Ishikawa (cell line): ENCODE measurements at regions not wholly inside any gene's neighbourhood (a gene's known extent, or its start where the extent isn't known, plus 50 kb on each side); places are given as distances from the start of the nearest gene placed in this dataset.

Experiments
- CEBPB ChIP-seq: IDR thresholded peaks from 2 replicates; pipeline ENCODE4 v1.6.1; 2012
- CREB1 ChIP-seq: IDR thresholded peaks from 2 replicates; pipeline ENCODE4 v1.6.1; 2012; ENCODE audit warnings: low read depth
- EGR1 ChIP-seq: IDR thresholded peaks from 2 replicates; pipeline ENCODE4 v1.6.1; 2012
- EP300 ChIP-seq: IDR thresholded peaks from 2 replicates; pipeline ENCODE4 v1.6.1; 2012; ENCODE audit warnings: borderline replicate concordance
- FOXM1 ChIP-seq: IDR thresholded peaks from 2 replicates; pipeline ENCODE4 v1.6.1; 2012; ENCODE audit warnings: low read depth, borderline replicate concordance
- MAX ChIP-seq: IDR thresholded peaks from 2 replicates; pipeline ENCODE4 v1.6.1; 2012
- NFIC ChIP-seq: IDR thresholded peaks from 2 replicates; pipeline ENCODE4 v1.6.1; 2012
- RAD21 ChIP-seq: IDR thresholded peaks from 2 replicates; pipeline ENCODE4 v1.6.1; 2012; ENCODE audit warnings: low read depth
- TAF1 ChIP-seq: IDR thresholded peaks from 2 replicates; pipeline ENCODE4 v1.6.1; 2012; ENCODE audit warnings: low read depth, mild to moderate bottlenecking
- TCF12 ChIP-seq: IDR thresholded peaks from 2 replicates; pipeline ENCODE4 v1.6.1; 2012; ENCODE audit warnings: low read depth
- TEAD4 ChIP-seq: IDR thresholded peaks from 2 replicates; pipeline ENCODE4 v1.6.1; 2012
- USF1 ChIP-seq: IDR thresholded peaks from 2 replicates; pipeline ENCODE4 v1.6.1; 2012
- YY1 ChIP-seq: IDR thresholded peaks from 2 replicates; pipeline ENCODE4 v1.6.1; 2012; ENCODE audit warnings: low read depth
- ZBTB7A ChIP-seq: IDR thresholded peaks from 2 replicates; pipeline ENCODE4 v1.6.1; 2012; ENCODE audit warnings: low read depth
- TF ChIP-seq, protein P1 (sequence below): IDR thresholded peaks from 2 replicates; pipeline ENCODE4 v1.6.1; 2012; ENCODE audit warnings: low read depth, mild to moderate bottlenecking

- no peak for TF ChIP-seq ZBTB7A
- no peak for TF ChIP-seq CREB1
- no peak for TF ChIP-seq FOXM1
- TF ChIP-seq TCF12 = no peak
- no peak for TF ChIP-seq RAD21
These were observed 394.7 kb downstream of the CD83 start for GRCh38 chr6:14512246-14512645.

- TF ChIP-seq ZBTB7A (no peak), USF1 (no peak), CREB1 (no peak), MAX (no peak), CEBPB (no peak), EGR1 (no peak), TCF12 (no peak), RAD21 (no peak), EP300 (no peak), TAF1 (no peak), YY1 (no peak), TEAD4 (no peak), NFIC (no peak), FOXM1 (no peak)
- TF ChIP-seq, protein P1, sequence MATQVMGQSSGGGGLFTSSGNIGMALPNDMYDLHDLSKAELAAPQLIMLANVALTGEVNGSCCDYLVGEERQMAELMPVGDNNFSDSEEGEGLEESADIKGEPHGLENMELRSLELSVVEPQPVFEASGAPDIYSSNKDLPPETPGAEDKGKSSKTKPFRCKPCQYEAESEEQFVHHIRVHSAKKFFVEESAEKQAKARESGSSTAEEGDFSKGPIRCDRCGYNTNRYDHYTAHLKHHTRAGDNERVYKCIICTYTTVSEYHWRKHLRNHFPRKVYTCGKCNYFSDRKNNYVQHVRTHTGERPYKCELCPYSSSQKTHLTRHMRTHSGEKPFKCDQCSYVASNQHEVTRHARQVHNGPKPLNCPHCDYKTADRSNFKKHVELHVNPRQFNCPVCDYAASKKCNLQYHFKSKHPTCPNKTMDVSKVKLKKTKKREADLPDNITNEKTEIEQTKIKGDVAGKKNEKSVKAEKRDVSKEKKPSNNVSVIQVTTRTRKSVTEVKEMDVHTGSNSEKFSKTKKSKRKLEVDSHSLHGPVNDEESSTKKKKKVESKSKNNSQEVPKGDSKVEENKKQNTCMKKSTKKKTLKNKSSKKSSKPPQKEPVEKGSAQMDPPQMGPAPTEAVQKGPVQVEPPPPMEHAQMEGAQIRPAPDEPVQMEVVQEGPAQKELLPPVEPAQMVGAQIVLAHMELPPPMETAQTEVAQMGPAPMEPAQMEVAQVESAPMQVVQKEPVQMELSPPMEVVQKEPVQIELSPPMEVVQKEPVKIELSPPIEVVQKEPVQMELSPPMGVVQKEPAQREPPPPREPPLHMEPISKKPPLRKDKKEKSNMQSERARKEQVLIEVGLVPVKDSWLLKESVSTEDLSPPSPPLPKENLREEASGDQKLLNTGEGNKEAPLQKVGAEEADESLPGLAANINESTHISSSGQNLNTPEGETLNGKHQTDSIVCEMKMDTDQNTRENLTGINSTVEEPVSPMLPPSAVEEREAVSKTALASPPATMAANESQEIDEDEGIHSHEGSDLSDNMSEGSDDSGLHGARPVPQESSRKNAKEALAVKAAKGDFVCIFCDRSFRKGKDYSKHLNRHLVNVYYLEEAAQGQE = no peak
These were observed 396.2 kb downstream of the CD83 start for GRCh38 chr6:14513496-14514393.

DNA sequence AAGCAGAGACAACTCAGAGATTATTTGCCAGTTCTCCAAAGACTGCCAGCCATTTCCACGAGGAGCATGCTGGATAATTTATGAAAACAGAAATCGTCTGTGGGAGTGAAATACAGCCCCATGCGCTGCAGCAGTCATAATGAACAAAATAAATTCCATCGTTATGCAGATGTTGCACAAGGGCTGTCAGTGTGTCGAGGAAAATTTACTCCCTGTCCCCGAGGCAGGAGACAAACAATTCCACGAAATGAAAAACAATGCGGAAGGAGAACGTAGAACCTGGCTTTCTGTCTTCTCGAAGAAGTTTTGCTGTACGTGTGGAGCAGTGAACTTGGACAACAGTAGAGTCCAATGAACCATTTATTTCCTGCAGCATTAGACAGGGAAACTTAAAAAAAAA lies 399.4 kb downstream of the CD83 start:
- TF ChIP-seq FOXM1 (no peak), EP300 (no peak), TAF1 (no peak), RAD21 (no peak), EGR1 (no peak), YY1 (no peak), CREB1 (no peak), CEBPB (no peak), TCF12 (no peak), USF1 (no peak), ZBTB7A (no peak), TEAD4 (no peak)

DNA sequence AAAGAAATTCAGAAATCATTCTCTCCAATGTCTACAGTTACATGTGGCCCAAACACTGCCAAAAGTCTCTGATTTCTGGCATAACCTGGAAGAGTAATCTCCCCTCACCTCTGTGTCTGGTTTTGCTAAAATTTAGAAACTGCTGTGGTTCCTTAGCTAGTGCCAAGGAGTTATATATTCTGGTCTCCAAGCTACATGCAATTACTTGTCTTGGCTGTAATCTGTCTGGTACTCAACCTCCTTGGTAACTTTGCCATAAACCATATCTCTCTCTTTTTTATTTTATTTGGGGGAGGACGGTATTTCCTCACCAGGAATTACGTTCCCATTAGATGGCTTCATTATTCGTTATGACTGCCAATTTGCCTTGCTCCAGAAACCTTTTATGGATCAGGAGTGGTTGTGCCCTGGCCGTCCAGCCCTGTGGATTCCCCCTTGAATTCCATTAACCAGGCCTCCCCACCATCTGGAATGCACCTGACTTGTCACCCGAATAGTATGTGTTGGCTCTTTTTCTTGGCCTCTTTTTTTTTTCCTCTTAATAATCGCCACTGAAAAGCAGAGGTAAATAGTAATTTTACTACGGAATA lies 400.0 kb downstream of the CD83 start:
- TF ChIP-seq, protein P1 = no peak
- no peak for TF ChIP-seq TCF12
- TF ChIP-seq RAD21 = no peak
- TF ChIP-seq YY1 = no peak
- TF ChIP-seq USF1 = no peak
- TF ChIP-seq TEAD4 = no peak
- no peak for TF ChIP-seq CEBPB
- TF ChIP-seq EP300 = no peak
- no peak for TF ChIP-seq FOXM1
- TF ChIP-seq NFIC = no peak
- TF ChIP-seq CREB1 = no peak
- TF ChIP-seq ZBTB7A = no peak
- TF ChIP-seq MAX = no peak
- no peak for TF ChIP-seq TAF1
- TF ChIP-seq EGR1 = no peak

DNA sequence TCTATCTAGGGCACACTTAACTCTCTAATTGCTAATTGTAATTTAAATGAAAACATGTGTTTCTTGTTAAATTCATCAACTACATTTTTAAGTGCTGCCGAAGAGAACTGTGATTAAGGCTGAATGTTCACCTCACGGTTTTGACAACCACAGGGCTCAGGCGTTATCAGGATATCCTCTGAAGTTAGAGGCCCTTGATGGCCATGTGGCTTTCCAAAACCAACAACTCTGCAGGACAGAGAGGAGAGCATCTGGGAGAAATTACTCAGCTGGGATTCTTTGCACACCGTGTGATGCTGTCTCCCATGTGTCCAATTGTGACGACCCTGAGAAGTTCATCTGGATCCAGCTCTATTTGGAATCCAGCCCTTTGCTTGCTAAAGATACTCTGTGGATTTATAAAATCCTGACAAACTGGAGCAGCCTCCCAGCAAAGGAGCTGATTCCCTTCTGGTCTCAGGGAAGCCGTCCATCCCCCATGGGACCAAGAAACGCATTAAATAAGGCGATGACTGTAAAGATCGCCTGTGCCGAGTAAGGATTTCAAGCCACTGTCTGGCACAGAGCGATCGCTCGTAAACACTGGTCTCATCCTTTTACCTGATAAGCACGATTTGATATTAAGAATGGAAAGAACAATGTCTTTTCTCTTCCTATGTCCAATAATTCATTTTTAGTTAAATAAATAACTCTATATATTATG lies 401.1 kb downstream of the CD83 start:
- TF ChIP-seq FOXM1 = no peak
- no peak for TF ChIP-seq USF1
- no peak for TF ChIP-seq CEBPB
- TF ChIP-seq MAX = no peak
- TF ChIP-seq, protein P1 = no peak
- no peak for TF ChIP-seq RAD21
- no peak for TF ChIP-seq TCF12
- TF ChIP-seq NFIC = no peak
- no peak for TF ChIP-seq EGR1
- TF ChIP-seq EP300 = no peak
- TF ChIP-seq TAF1 = no peak
- no peak for TF ChIP-seq CREB1
- no peak for TF ChIP-seq ZBTB7A
- no peak for TF ChIP-seq TEAD4
- no peak for TF ChIP-seq YY1
